ENCODE measurements at regions not wholly inside any gene's neighbourhood (a gene's known extent, or its start where the extent isn't known, plus 50 kb on each side); places are given as distances from the start of the nearest gene placed in this dataset.

GRCh38 chr13:72657379-72657778, 70.0 kb downstream of the MZT1 start:
- Histone ChIP-seq H3K27ac (ENCODE audit: low read depth, low read length) (no peak overlapping the region), H3K4me3 (ENCODE audit: low read depth, low read length) (no peak overlapping the region), H3K27me3 (ENCODE audit: control insufficient read depth, insufficient read depth, low read length) (no peaks in the 10 kb centered on the region), H3K9me3 (ENCODE audit: control insufficient read depth, insufficient read depth, low read length) (peaks cover 1% of the 10 kb centered on the region), H3K4me1 (ENCODE audit: control insufficient read depth, insufficient read depth, low read length) (no peaks in the 10 kb centered on the region), H3K36me3 (ENCODE audit: control insufficient read depth, insufficient read depth, low read length) (no peaks in the 10 kb centered on the region)
- no peak for DNase-seq (ENCODE audit: low read depth in 4 of 6, low spot score in 6 of 6)
- 100% methylated on average over 1 of the region's 3 CpGs for WGBS (ENCODE audit: insufficient coverage)

- Histone ChIP-seq H3K27me3 (ENCODE audit: control insufficient read depth, insufficient read depth, low read length) (no peaks in the 10 kb centered on the region), H3K9me3 (ENCODE audit: control insufficient read depth, insufficient read depth, low read length) (peaks cover 1% of the 10 kb centered on the region), H3K4me3 (ENCODE audit: low read depth, low read length) (no peak overlapping the region), H3K36me3 (ENCODE audit: control insufficient read depth, insufficient read depth, low read length) (no peaks in the 10 kb centered on the region), H3K4me1 (ENCODE audit: control insufficient read depth, insufficient read depth, low read length) (no peaks in the 10 kb centered on the region), H3K27ac (ENCODE audit: low read depth, low read length) (no peak overlapping the region)
- WGBS (ENCODE audit: insufficient coverage): 100% methylated on average over 1 of the region's 2 CpGs
- no peak for DNase-seq (ENCODE audit: low read depth in 4 of 6, low spot score in 6 of 6)
Observed at GRCh38 chr13:72656357-72656756, 71.1 kb downstream of the MZT1 start.

GRCh38 chr13:72653506-72653905, 73.9 kb downstream of the MZT1 start:
- H3K27me3 ChIP-seq (ENCODE audit: control insufficient read depth, insufficient read depth, low read length): no peaks in the 10 kb centered on the region
- no peak for DNase-seq (ENCODE audit: low read depth in 4 of 6, low spot score in 6 of 6)
- no CpG with 5 or more reads among the region's 2 CpGs for WGBS (ENCODE audit: insufficient coverage)

GRCh38 chr13:72652681-72653080, 74.7 kb downstream of the MZT1 start:
- Histone ChIP-seq H3K27ac (ENCODE audit: low read depth, low read length) (no peak overlapping the region), H3K36me3 (ENCODE audit: control insufficient read depth, insufficient read depth, low read length) (no peaks in the 10 kb centered on the region), H3K9me3 (ENCODE audit: control insufficient read depth, insufficient read depth, low read length) (peaks cover 1% of the 10 kb centered on the region), H3K27me3 (ENCODE audit: control insufficient read depth, insufficient read depth, low read length) (no peaks in the 10 kb centered on the region), H3K4me3 (ENCODE audit: low read depth, low read length) (no peak overlapping the region), H3K4me1 (ENCODE audit: control insufficient read depth, insufficient read depth, low read length) (no peaks in the 10 kb centered on the region)
- no CpG with 5 or more reads among the region's 2 CpGs for WGBS (ENCODE audit: insufficient coverage)
- DNase-seq (ENCODE audit: low read depth in 4 of 6, low spot score in 6 of 6): no peak

More at GRCh38 chr13:72653506-72653905, 73.9 kb downstream of the MZT1 start:
- Histone ChIP-seq H3K4me3 (ENCODE audit: low read depth, low read length) (no peak overlapping the region), H3K9me3 (ENCODE audit: control insufficient read depth, insufficient read depth, low read length) (peaks cover 1% of the 10 kb centered on the region), H3K27ac (ENCODE audit: low read depth, low read length) (no peak overlapping the region), H3K4me1 (ENCODE audit: control insufficient read depth, insufficient read depth, low read length) (no peaks in the 10 kb centered on the region), H3K36me3 (ENCODE audit: control insufficient read depth, insufficient read depth, low read length) (no peaks in the 10 kb centered on the region)

GRCh38 chr13:72651144-72651543, 76.3 kb downstream of the MZT1 start:
- Histone ChIP-seq H3K9me3 (ENCODE audit: control insufficient read depth, insufficient read depth, low read length) (no peaks in the 10 kb centered on the region), H3K36me3 (ENCODE audit: control insufficient read depth, insufficient read depth, low read length) (no peaks in the 10 kb centered on the region), H3K27ac (ENCODE audit: low read depth, low read length) (no peak overlapping the region), H3K4me3 (ENCODE audit: low read depth, low read length) (no peak overlapping the region), H3K4me1 (ENCODE audit: control insufficient read depth, insufficient read depth, low read length) (no peaks in the 10 kb centered on the region), H3K27me3 (ENCODE audit: control insufficient read depth, insufficient read depth, low read length) (no peaks in the 10 kb centered on the region)
- DNase-seq (ENCODE audit: low read depth in 4 of 6, low spot score in 6 of 6): peak in 4 of 6 donors; percentile 10 to 88 (median 32)
- WGBS (ENCODE audit: insufficient coverage): 29% methylated on average over 1 of the region's 5 CpGs

- DNase-seq (ENCODE audit: low read depth in 4 of 6, low spot score in 6 of 6): peak in 1 of 6 donors; percentile 38
- Histone ChIP-seq H3K4me1 (ENCODE audit: control insufficient read depth, insufficient read depth, low read length) (no peaks in the 10 kb centered on the region), H3K9me3 (ENCODE audit: control insufficient read depth, insufficient read depth, low read length) (no peaks in the 10 kb centered on the region), H3K27ac (ENCODE audit: low read depth, low read length) (no peak overlapping the region), H3K36me3 (ENCODE audit: control insufficient read depth, insufficient read depth, low read length) (no peaks in the 10 kb centered on the region), H3K4me3 (ENCODE audit: low read depth, low read length) (no peak overlapping the region), H3K27me3 (ENCODE audit: control insufficient read depth, insufficient read depth, low read length) (no peaks in the 10 kb centered on the region)
- no CpG with 5 or more reads among the region's 5 CpGs for WGBS (ENCODE audit: insufficient coverage)
Observed at GRCh38 chr13:72650051-72650700, 77.3 kb downstream of the MZT1 start.

- H3K9me3 ChIP-seq (ENCODE audit: control insufficient read depth, insufficient read depth, low read length): no peaks in the 10 kb centered on the region
- H3K36me3 ChIP-seq (ENCODE audit: control insufficient read depth, insufficient read depth, low read length): no peaks in the 10 kb centered on the region
- no peaks in the 10 kb centered on the region for H3K27me3 ChIP-seq (ENCODE audit: control insufficient read depth, insufficient read depth, low read length)
- WGBS (ENCODE audit: insufficient coverage): 45% methylated on average over 5 of the region's 8 CpGs
- H3K4me3 ChIP-seq (ENCODE audit: low read depth, low read length): no peak overlapping the region
- no peaks in the 10 kb centered on the region for H3K4me1 ChIP-seq (ENCODE audit: control insufficient read depth, insufficient read depth, low read length)
- no peak overlapping the region for H3K27ac ChIP-seq (ENCODE audit: low read depth, low read length)
- peak in 2 of 6 donors; percentile 5 to 66 for DNase-seq (ENCODE audit: low read depth in 4 of 6, low spot score in 6 of 6)
Observed at GRCh38 chr13:72648513-72649065, 78.8 kb downstream of the MZT1 start.

GRCh38 chr13:72647422-72647821, 80.0 kb downstream of the MZT1 start:
- WGBS (ENCODE audit: insufficient coverage): no CpG with 5 or more reads among the region's 2 CpGs
- DNase-seq (ENCODE audit: low read depth in 4 of 6, low spot score in 6 of 6): no peak
- H3K4me3 ChIP-seq (ENCODE audit: low read depth, low read length): no peak overlapping the region
- no peaks in the 10 kb centered on the region for H3K36me3 ChIP-seq (ENCODE audit: control insufficient read depth, insufficient read depth, low read length)
- H3K9me3 ChIP-seq (ENCODE audit: control insufficient read depth, insufficient read depth, low read length): no peaks in the 10 kb centered on the region
- no peaks in the 10 kb centered on the region for H3K27me3 ChIP-seq (ENCODE audit: control insufficient read depth, insufficient read depth, low read length)
- H3K4me1 ChIP-seq (ENCODE audit: control insufficient read depth, insufficient read depth, low read length): no peaks in the 10 kb centered on the region
- H3K27ac ChIP-seq (ENCODE audit: low read depth, low read length): no peak overlapping the region

- no peaks in the 10 kb centered on the region for H3K9me3 ChIP-seq (ENCODE audit: control insufficient read depth, insufficient read depth, low read length)
- H3K27ac ChIP-seq (ENCODE audit: low read depth, low read length): no peak overlapping the region
- no peaks in the 10 kb centered on the region for H3K36me3 ChIP-seq (ENCODE audit: control insufficient read depth, insufficient read depth, low read length)
- no peak overlapping the region for H3K4me3 ChIP-seq (ENCODE audit: low read depth, low read length)
- no peaks in the 10 kb centered on the region for H3K4me1 ChIP-seq (ENCODE audit: control insufficient read depth, insufficient read depth, low read length)
- no peaks in the 10 kb centered on the region for H3K27me3 ChIP-seq (ENCODE audit: control insufficient read depth, insufficient read depth, low read length)
- DNase-seq (ENCODE audit: low read depth in 4 of 6, low spot score in 6 of 6): no peak
- 79% methylated on average over 4 of the region's 4 CpGs for WGBS (ENCODE audit: insufficient coverage)
Observed at GRCh38 chr13:72645521-72645920, 81.9 kb downstream of the MZT1 start.

GRCh38 chr13:72643311-72643989, 84.0 kb downstream of the MZT1 start:
- DNase-seq (ENCODE audit: low read depth in 4 of 6, low spot score in 6 of 6): no peak
- no CpG with 5 or more reads among the region's 3 CpGs for WGBS (ENCODE audit: insufficient coverage)
- H3K36me3 ChIP-seq (ENCODE audit: control insufficient read depth, insufficient read depth, low read length): no peaks in the 10 kb centered on the region

More at GRCh38 chr13:72643311-72643989, 84.0 kb downstream of the MZT1 start:
- Histone ChIP-seq H3K9me3 (ENCODE audit: control insufficient read depth, insufficient read depth, low read length) (no peaks in the 10 kb centered on the region), H3K4me3 (ENCODE audit: low read depth, low read length) (no peak overlapping the region), H3K4me1 (ENCODE audit: control insufficient read depth, insufficient read depth, low read length) (no peaks in the 10 kb centered on the region), H3K27ac (ENCODE audit: low read depth, low read length) (no peak overlapping the region), H3K27me3 (ENCODE audit: control insufficient read depth, insufficient read depth, low read length) (no peaks in the 10 kb centered on the region)

Data from spinal cord (tissue), 9 donors.